ENCODE measurements at regions not wholly inside any gene's neighbourhood (a gene's known extent, or its start where the extent isn't known, plus 50 kb on each side); places are given as distances from the start of the nearest gene placed in this dataset.

DNA sequence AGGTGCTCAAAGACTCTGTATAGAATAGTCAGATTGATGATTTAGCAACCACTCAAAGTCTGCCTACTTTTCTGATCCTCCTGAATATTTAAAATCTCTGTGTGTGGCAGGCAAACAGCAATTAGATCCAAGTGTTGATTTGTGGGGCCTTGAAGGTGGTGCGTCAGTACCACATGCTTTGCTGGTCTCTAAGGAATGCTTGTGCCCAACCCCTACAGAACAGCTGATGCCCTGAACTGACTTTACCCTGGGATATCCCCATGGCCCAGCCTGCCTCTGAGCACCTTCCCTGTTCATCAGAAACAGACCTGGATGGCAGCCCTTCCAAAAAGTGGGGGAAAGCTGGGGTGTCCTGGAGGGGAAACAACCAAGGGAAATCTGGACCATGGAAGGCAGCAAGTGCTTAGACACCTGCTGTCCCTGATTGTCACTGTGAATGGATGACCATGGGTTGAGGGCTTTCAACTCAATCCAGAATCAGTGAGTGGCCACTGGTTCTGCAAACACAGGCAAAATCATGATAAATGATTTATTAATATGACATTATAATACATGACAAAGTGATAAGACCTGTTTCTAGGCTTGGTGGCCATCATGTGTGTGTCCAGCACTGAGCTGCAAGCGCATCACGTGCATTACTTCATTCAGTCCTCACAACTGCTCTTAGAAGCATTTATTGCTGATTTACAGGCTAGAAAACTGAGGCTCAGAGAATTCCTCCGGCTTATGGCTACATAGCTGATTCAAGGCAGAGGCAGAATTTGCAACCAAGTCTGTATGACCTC, 76.1 kb upstream of the TPM1 start:
- DNase-seq = no peak

- no peak for DNase-seq
Observed at GRCh38 chr15:62968699-62969098, 73.8 kb upstream of the TPM1 start.

DNA sequence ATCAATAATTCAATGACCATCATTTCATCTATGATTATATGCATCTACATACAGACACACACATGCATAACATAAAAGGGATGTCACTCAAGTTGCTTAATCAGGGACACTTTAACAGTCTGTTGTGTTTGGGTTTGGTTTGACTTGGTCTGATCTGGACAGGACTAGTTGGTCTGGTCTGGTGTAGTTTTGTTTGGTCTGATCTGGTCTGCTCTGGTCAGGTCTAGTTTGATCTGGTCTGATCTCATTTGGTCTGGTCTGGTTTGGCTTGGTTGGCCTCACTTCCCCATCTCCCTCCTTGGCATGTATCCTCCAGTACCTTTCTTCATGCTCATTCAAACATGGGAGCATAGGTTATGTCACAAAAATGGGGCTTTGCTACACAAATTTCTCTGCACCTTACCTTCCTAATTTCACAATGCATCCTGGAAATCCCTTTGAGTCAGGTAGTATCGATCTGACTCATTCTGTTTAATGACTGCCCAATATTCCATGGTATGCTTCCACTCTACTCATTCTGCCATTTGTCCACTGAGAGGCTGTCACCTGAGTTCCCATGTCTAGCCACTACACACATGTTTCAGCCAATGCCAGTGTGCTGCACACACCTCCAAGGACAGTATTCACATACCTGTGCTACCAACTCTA, 73.0 kb upstream of the TPM1 start:
- DNase-seq = no peak

DNA sequence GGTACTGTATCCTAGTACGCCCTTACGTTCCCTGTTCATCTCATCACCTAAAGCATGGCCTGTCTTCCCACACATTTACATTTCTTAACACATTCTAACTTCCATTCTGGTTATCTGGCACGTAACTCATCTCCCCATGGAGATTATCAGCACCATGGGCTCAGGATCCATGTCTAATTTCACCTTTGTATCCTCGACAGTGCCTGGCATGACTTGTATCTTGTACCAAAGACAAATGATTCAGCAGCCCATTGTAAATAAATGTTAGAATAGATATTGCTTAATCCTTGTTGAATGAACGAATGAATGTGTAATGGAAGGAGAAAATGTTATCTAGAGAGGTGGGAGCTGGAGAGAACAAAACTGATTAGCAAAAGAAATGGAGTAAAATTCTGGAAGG, 69.7 kb upstream of the TPM1 start:
- no peak for DNase-seq

DNA sequence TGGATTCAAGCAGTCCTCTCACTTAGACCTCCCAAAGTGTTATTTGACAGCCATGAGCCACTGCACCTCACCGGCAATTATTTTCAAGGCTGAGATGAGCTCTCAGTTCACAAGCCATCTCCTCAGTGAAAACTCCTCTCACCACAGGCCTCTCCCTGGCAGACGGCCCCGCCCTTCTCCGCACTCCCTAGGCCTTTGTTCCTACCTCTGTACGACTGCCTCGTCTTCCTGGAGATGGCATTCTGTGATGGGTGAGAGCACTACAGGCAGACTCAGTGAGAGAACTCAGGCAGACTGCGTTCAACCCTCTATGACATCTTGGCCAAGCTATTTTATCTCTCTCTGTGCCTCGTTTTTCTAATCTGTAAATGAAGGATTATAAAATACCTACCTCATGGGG, 67.0 kb upstream of the TPM1 start:
- DNase-seq = no peak

DNA sequence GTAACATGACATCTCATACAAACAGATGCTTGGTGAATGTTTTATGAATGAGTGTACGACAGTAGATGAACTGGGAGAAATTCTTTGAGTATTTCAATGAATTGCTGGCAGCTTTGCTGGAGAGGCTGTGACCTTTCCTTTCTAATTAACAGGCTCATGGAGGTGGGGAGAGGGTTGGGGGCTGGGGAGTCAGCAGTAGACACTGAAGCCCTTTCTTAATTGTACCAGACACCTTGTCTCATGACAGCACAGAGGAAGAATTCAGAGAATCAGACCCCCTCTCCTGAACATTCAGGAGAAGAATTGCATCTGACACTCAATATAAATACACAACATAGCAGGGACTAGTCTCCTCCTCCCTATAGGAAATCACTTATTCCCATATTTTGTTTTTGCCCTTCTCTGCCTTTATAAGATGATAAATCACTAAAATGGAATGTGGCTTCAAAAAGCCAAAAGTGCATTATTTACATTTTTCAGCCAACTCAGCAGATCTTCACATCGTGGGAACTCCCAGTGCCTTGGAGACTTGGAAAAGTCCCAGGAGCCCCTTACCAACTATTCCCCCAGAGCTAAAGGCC, 66.2 kb upstream of the TPM1 start:
- no peak for DNase-seq

GRCh38 chr15:62977952-62978811, 64.4 kb upstream of the TPM1 start:
- DNase-seq = no peak

DNA sequence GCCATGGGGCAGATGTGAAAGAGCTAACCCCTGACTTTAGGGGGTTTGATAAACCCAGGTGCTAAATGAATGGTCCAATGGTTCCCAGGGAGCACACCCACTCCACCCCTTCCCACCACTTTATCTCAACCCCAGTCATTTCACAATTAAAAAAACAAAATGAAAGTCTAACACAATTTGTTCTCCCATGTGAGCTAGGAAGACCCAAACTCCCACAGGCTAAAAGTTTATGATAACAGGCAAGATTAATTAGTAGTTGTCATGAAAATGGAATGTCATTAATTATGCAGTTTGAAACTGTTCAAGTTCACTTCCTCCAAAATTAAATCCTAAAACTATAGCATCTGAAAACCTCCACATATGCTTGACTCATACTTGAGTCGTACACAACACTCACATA, 63.3 kb upstream of the TPM1 start:
- DNase-seq = no peak

DNA sequence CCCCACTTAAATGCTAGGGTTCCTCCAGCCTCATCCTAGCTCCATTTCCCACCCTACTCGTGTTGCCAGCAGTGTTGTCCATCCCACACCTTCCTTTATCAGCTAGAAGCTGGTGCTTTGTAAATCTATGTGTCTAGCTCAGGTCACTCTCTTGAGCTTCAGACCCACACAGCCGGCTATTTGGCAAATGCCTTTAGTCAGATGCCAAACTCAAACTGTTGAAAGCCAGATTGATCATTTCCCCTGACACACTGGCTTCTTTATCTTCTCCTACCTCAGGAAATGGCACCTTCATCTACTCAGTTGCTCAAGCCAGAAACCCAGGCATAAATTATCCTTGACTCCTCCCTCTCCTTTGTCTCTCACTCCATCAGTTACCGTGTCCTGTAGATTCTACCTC, 61.5 kb upstream of the TPM1 start:
- DNase-seq = no peak

DNA sequence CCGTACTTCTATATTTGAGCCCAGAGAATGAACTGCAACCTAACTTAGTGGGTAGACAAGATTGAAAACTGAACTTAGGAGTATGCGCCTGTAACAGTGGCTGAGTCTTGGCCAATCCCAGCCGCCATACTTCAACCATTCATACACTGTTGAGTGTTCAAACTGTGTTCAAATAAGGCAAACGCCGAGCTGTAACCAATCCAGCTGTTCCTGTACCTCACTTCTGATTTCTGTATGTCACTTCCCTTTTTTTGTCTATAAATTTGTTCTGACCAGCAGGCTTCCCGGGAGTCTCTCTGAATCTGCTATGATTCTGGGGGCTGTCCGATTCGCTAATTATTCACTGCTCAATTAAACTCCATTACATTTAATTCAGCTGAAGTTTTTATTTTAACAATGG, 58.6 kb upstream of the TPM1 start:
- DNase-seq = no peak

DNA sequence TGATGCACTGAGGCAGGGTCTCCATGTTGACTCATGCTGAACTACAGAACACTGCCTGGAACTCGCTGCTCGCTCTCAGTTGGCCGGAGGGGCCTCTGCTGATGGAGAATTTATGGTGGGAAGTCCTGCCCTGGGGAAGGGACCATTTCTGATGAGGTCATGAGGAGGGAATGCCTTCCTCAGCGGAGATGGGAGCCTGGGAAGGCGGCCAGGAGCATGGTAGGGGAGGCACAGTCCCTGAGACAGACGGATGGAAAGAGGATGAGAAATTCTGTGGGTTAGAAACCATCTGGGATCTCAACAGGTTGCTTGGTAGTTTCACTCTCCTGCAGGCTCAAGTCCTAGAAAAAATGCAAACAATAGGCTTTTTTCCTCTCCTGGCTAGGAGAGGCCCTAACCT, 56.8 kb upstream of the TPM1 start:
- no peak for DNase-seq

- DNase-seq = no peak
Observed at GRCh38 chr15:62986948-62987347, 55.6 kb upstream of the TPM1 start.

DNA sequence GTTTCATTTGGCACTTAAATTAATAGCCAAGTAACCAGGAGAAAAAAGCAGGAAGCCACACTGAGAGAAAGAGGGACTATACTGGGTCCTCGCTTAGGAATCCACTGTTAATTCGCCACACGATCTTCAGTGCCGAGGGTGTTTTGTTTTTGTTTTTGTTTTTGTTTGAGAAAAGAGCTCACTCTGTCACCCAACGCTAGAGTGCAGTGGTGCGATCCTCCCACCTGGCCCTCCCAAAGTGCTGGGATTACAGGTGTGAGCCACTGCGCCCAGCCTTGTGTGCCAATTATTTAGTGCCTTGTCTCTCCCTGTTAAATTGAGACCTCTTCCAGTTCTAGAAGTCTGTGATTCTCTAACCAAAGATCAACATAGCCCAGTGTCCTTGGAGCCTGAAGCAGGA, 53.8 kb upstream of the TPM1 start:
- DNase-seq = no peak

DNA sequence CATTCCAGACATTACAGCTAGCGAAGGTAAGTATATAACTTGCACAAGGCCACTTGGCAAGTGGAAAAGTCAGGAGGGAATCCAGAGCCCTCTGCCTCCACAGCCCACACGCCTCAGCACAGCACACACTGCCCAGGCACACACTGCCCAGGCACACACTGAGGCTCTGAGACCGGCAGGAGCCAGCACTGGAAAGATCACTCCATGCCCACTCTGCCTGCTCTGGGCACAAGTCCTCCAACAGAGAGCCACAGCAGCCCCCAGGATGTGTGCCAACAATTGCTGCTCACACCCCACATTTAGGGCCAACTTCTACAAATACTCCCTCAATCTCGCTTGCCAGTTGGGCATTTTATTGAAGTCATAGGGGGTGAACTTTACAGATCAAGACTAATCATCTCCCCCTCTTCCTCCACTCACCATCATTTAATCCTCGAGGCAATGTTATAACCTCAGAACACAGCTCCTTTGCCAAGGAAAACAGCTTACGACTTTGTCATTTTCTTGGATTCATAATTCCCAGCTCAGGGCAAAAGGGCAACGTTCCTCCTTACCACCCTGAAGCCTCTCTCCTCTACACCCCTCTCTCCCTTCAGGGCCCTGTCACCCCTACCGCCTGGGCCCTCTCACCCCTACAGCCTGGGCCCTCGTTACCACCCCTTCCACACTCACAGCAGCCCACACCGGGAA, 53.0 kb upstream of the TPM1 start:
- DNase-seq = no peak

- no peak for DNase-seq
Observed at GRCh38 chr15:62991698-62992097, 50.8 kb upstream of the TPM1 start.

DNA sequence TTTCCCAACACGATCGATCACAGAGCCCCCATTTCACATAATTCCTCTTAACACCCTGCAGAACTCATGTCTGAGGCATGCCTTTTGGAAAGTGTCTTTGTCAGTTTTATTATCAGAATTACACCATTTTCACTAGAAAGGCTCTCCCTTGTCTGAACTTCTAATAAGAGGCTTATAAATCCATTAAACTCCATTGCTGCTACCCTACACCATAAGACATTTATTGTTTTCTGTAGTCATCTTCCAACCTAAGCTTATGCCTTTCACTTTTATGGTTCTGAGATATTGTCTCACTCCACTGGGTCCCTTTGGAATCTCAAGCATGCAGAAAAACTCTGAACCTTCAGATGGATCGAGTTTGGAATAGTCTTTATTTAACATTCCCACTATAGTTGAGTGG, 50.2 kb upstream of the TPM1 start:
- no peak for DNase-seq
